Lower lobe of right lung (tissue), 2 donors: ENCODE measurements at regions not wholly inside any gene's neighbourhood (a gene's known extent, or its start where the extent isn't known, plus 50 kb on each side); places are given as distances from the start of the nearest gene placed in this dataset.

Experiments used
- ATAC-seq, 2 donors: fragments of 200-7000 bp; cut with Tn5 transposase; one replicate each; pipeline ENCODE4 v1.9.1; 2020 to 2022; ENCODE audit warnings: mild to moderate bottlenecking in 2 of 2, moderate library complexity in 2 of 2
- DNase-seq: peaks from one replicate; pipeline ENCODE4 v3.0.0-alpha.2; 2020
- H3K27ac ChIP-seq: fragments of 200-600 bp; one replicate; pipeline ENCODE4 v1.8.0; 2022
- H3K27me3 ChIP-seq: fragments of 200-600 bp; one replicate; pipeline ENCODE4 v1.8.0; 2022; ENCODE audit warnings: low read depth
- H3K36me3 ChIP-seq: fragments of 200-600 bp; one replicate; pipeline ENCODE4 v1.8.0; 2022; ENCODE audit warnings: mild to moderate bottlenecking
- H3K4me1 ChIP-seq: fragments of 200-600 bp; one replicate; pipeline ENCODE4 v1.8.0; 2022
- H3K4me3 ChIP-seq: fragments of 200-600 bp; one replicate; pipeline ENCODE4 v1.8.0; 2022; ENCODE audit warnings: mild to moderate bottlenecking
- H3K9me3 ChIP-seq: fragments of 200-600 bp; one replicate; pipeline ENCODE4 v1.8.0; 2022
- intact Hi-C: fragments of 100-400 bp; cut with DNase I; formaldehyde crosslinking; loops from one replicate; pipeline ENCODE4 v1.11.0; 2022
- TF ChIP-seq, protein P1 (sequence below): fragments of 200-600 bp; IDR thresholded peaks from one replicate; pipeline ENCODE4 v1.8.0; 2022; ENCODE audit warnings: antibody characterized with exemption, mild to moderate bottlenecking
- donor health status: DM: no; HTN: yes; CAD: no; lungs with severe emphysema.

DNA sequence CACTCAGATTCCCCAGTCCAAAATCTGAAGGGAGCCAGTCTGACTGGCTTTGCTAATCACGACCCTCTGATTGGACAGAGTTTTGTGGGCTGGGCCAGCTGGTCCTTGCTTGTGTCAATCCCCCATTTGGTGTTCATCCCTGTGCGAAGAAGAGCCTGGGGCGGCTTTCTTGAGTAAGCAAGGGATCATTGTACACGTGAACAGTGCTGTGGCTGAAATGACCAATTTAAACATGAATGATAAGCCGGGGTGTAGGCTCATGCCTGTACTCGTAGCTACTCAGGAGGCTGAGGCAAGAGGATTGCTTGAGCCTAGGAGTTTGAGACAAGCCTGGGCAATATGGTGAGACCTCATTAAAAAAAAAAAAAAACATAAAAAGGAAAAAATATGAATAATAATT, 379.1 kb downstream of the RAPGEF2 start:
- Histone ChIP-seq H3K36me3 (no peaks in the 10 kb centered on the region), H3K9me3 (no peaks in the 10 kb centered on the region), H3K27ac (no peak overlapping the region), H3K4me1 (no peaks in the 10 kb centered on the region), H3K27me3 (no peaks in the 10 kb centered on the region), H3K4me3 (no peak overlapping the region)
- TF ChIP-seq, protein P1, sequence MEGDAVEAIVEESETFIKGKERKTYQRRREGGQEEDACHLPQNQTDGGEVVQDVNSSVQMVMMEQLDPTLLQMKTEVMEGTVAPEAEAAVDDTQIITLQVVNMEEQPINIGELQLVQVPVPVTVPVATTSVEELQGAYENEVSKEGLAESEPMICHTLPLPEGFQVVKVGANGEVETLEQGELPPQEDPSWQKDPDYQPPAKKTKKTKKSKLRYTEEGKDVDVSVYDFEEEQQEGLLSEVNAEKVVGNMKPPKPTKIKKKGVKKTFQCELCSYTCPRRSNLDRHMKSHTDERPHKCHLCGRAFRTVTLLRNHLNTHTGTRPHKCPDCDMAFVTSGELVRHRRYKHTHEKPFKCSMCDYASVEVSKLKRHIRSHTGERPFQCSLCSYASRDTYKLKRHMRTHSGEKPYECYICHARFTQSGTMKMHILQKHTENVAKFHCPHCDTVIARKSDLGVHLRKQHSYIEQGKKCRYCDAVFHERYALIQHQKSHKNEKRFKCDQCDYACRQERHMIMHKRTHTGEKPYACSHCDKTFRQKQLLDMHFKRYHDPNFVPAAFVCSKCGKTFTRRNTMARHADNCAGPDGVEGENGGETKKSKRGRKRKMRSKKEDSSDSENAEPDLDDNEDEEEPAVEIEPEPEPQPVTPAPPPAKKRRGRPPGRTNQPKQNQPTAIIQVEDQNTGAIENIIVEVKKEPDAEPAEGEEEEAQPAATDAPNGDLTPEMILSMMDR = no peak
- ATAC-seq (no peak), DNase-seq (no peak)
- intact Hi-C loops = no loop called here

DNA sequence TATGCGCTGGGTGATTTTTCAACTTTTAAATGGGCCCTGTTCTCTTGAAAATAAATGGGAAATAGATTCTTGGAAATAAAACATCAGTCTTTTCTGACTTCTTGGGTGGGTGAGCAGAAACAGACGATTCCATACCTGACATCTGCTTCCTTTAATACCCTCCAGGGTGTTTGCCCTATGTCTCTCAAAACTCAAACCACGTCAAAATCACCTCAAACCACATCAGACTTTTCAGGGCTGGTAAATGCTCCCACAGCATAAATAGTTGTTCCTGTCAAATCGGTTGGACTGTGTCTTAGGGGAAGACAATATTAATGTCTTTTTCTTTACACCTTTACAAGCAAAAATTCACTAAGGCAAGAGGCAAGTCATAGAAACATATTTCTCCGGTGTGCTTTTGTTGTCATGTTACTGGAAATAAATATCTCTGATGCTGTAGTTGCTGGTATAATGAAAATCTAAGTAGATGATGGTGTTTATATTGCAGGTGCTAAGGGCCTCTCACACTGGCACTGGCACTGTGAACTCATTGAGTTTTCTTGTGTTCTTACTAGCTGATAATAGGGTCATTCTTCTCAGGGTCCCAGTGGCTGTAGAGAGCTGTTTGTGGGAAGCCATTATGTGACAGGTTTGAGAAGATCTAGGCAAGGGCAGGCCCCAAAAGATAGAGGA, 380.4 kb downstream of the RAPGEF2 start:
- no peaks in the 10 kb centered on the region for H3K4me1 ChIP-seq
- H3K36me3 ChIP-seq = no peaks in the 10 kb centered on the region
- H3K27me3 ChIP-seq = no peaks in the 10 kb centered on the region
- H3K27ac ChIP-seq = no peak overlapping the region
- intact Hi-C loops = no loop called here
- no peak overlapping the region for H3K4me3 ChIP-seq
- H3K9me3 ChIP-seq = no peaks in the 10 kb centered on the region
- no peak for DNase-seq
- TF ChIP-seq, protein P1 = no peak
- no peak for ATAC-seq

DNA sequence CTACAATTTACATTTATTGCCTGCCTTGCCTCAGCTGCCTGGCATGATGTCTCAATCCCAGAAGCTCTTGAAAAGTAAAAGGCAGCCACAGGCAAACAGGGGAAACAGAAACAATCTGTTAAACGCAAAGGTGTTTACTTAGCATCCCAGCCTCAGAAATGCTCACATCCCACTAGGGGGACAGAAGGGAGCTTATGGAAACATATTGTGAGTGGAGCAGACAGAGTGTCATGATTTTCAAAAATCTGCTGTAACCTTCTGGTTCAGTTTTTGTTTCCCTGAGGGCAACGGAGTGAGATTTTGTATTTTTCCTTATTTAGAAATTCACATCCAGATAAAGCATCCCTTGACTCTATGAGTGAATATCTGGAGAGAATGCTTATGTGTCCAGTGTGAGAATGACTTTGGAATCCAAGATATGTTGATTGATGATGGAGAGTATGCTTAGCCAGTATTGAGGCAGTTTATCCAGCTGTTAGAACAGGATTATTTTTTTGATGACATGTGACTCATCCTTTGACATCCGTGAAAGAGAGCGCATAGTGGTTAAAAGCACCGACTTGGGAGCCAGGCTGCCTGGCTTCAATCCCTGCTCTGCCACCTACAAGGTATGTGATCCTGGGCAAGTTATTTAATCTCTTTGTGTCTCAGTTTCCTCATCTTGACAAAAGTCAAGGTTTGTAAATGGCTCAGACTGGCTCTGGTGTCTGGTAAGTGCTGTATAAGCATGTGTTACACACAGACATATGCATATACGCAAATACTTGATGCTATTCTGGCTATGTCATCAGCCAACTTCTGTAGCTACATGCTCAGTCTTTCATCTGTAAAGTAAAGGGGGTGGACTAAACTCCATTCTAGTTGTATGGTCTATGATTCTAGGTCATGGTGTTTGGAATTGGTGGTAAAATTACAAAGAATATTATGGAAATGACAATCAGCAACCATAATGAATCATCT, 381.2 kb downstream of the RAPGEF2 start:
- DNase-seq = no peak
- no peak overlapping the region for H3K27ac ChIP-seq
- no peaks in the 10 kb centered on the region for H3K36me3 ChIP-seq
- no peaks in the 10 kb centered on the region for H3K9me3 ChIP-seq
- H3K4me3 ChIP-seq = no peak overlapping the region
- no peaks in the 10 kb centered on the region for H3K4me1 ChIP-seq
- TF ChIP-seq, protein P1 = no peak
- ATAC-seq = no peak
- H3K27me3 ChIP-seq = no peaks in the 10 kb centered on the region
- intact Hi-C loops = no loop called here

DNA sequence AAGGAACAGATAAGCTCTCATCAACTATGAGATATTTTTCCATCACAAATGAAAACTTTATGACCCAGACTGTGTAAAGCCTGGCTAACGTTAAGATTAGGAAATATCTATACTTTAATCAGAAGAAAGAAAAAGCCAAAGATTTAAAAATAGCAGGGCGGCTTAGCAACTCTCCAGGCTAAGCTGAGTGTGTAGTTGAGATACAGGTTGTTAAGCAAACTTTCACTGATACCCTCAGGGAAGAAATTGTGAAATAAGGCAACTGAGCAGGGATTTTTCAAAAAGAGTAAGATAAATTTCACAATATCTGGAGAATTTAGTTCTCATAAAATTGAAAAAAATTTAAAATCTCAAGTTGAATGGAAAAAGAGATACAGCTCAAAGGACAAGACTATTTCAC, 382.0 kb downstream of the RAPGEF2 start:
- Histone ChIP-seq H3K4me3 (no peak overlapping the region), H3K4me1 (no peaks in the 10 kb centered on the region), H3K36me3 (no peaks in the 10 kb centered on the region), H3K27me3 (no peaks in the 10 kb centered on the region), H3K27ac (no peak overlapping the region), H3K9me3 (no peaks in the 10 kb centered on the region)
- DNase-seq = no peak
- TF ChIP-seq, protein P1 = no peak
- ATAC-seq = no peak
- intact Hi-C loops = no loop called here

DNA sequence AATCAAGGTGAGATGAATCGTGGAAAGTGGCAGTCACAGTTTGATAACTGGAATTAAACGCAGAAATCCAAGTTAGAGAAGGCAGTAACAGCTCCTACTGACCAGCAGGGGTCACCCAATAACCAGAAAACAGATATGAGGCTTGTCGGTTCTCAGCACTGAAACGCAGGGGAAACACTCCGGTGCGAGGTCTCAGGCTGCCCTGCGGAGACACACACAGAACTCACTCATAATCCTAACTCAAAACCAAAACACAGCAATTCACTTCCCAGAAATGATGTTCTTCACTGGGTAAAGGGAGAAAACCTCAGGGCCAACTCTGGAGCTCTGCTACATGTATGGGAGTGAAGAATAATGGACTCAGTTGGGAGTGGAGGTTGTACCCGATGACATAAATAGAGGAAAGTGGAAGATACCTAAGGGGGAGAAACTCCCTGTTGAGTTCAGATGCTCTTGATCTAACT, 384.4 kb downstream of the RAPGEF2 start:
- Histone ChIP-seq H3K27me3 (no peaks in the 10 kb centered on the region), H3K9me3 (peaks cover 4% of the 10 kb centered on the region), H3K27ac (no peak overlapping the region), H3K4me1 (no peaks in the 10 kb centered on the region), H3K36me3 (no peaks in the 10 kb centered on the region), H3K4me3 (no peak overlapping the region)
- TF ChIP-seq, protein P1 = peak; percentile 81
- DNase-seq (no peak), ATAC-seq (peak; percentile 82 to 83)
- intact Hi-C loops = no loop called here
